HCT116 (cell line): ENCODE measurements at regions not wholly inside any gene's neighbourhood (a gene's known extent, or its start where the extent isn't known, plus 50 kb on each side); places are given as distances from the start of the nearest gene placed in this dataset.

Experiments
- EZH2 ChIP-seq: fragments of 200-600 bp; sonication (generic); IDR thresholded peaks from 2 replicates; pipeline ENCODE4 v1.6.1; 2017; ENCODE audit warnings: antibody characterized with exemption, mixed run types
- POLR2A ChIP-seq: IDR thresholded peaks from 2 replicates; pipeline ENCODE4 v1.7.0; 2011; ENCODE audit warnings: borderline replicate concordance; ENCODE audit not compliant: insufficient read depth, insufficient read length; ENCODE audit errors: extremely low read depth
- POLR2AphosphoS5 ChIP-seq: IDR thresholded peaks from 2 replicates; pipeline ENCODE4 v1.6.1; 2011; ENCODE audit warnings: mild to moderate bottlenecking, low read depth, low read length, moderate library complexity
- SP1 ChIP-seq: IDR thresholded peaks from 2 replicates; pipeline ENCODE4 v1.6.1; 2012; ENCODE audit warnings: low read depth
- TF ChIP-seq, protein P1 (sequence below), 3 experiments: fragments of 200-600 bp in 1 of 3; sonication (generic) in 1 of 3; IDR thresholded peaks in 2 of 3; conservative IDR thresholded peaks in 1 of 3; 2 replicates each; pipeline ENCODE4 v1.5.1; 2012 to 2017; ENCODE audit warnings: low read depth in 2 of 3, low read length in 2 of 3, antibody characterized with exemption in 1 of 3, borderline replicate concordance in 1 of 3, control low read depth in 1 of 3, mild to moderate bottlenecking in 1 of 3, mixed read lengths in 1 of 3, mixed run types in 1 of 3, moderate library complexity in 1 of 3; ENCODE audit not compliant: insufficient read depth in 1 of 3

DNA sequence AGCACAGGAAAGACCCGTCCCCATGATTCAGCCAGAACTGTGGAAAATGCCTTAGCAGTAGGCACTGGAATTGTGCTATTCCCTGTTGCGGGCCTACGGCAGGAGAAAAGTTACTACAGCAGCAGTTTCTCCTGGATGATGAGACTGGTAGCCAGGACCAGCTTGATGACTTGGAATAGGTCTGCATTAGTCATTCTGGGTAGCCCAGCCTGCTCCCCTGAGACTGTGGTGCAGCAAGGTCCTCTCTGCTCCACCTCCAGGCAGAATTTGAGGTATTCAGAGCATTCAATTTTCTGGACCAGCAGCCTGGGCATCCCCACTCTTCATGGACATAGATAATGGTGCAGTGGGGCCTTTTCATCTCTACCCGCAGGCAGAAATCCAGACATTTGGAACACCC, 490.0 kb downstream of the SH2D4B start:
- TF ChIP-seq, protein P1, sequence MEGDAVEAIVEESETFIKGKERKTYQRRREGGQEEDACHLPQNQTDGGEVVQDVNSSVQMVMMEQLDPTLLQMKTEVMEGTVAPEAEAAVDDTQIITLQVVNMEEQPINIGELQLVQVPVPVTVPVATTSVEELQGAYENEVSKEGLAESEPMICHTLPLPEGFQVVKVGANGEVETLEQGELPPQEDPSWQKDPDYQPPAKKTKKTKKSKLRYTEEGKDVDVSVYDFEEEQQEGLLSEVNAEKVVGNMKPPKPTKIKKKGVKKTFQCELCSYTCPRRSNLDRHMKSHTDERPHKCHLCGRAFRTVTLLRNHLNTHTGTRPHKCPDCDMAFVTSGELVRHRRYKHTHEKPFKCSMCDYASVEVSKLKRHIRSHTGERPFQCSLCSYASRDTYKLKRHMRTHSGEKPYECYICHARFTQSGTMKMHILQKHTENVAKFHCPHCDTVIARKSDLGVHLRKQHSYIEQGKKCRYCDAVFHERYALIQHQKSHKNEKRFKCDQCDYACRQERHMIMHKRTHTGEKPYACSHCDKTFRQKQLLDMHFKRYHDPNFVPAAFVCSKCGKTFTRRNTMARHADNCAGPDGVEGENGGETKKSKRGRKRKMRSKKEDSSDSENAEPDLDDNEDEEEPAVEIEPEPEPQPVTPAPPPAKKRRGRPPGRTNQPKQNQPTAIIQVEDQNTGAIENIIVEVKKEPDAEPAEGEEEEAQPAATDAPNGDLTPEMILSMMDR (IDR thresholded peaks at IDR 0.05 in 2 of 3, conservative IDR thresholded peaks at IDR 0.05 in 1 of 3; ENCODE audit: borderline replicate concordance in 1 of 3, insufficient read depth in 1 of 3, low read depth in 2 of 3, low read length in 2 of 3) = no peak
- TF ChIP-seq EZH2 = no peak
- no peak for TF ChIP-seq SP1
- TF ChIP-seq POLR2A = no peak
- no peak for TF ChIP-seq POLR2AphosphoS5
